HFFc6 (cell line): ENCODE measurements at regions not wholly inside any gene's neighbourhood (a gene's known extent, or its start where the extent isn't known, plus 50 kb on each side); places are given as distances from the start of the nearest gene placed in this dataset.

Experiments
- DNase-seq: peaks from one replicate; pipeline ENCODE4 v3.0.0-alpha.2; 2018
- H3K27ac Mint-ChIP-seq: 2 replicates; pipeline ENCODE4 v1.8.0; 2020; ENCODE audit warnings: mild to moderate bottlenecking, mixed read lengths
- H3K27me3 Mint-ChIP-seq: 2 replicates; pipeline ENCODE4 v1.8.0; 2021; ENCODE audit warnings: mild to moderate bottlenecking, moderate library complexity, mixed read lengths; ENCODE audit not compliant: insufficient read depth
- H3K36me3 Mint-ChIP-seq: 2 replicates; pipeline ENCODE4 v1.8.0; 2021; ENCODE audit warnings: low read depth, mixed read lengths
- H3K4me1 Mint-ChIP-seq: 2 replicates; pipeline ENCODE4 v1.8.0; 2020; ENCODE audit warnings: low read depth, mixed read lengths
- H3K4me3 Mint-ChIP-seq: 2 replicates; pipeline ENCODE4 v1.8.0; 2020; ENCODE audit warnings: mild to moderate bottlenecking, moderate library complexity, mixed read lengths
- H3K9me3 Mint-ChIP-seq: 2 replicates; pipeline ENCODE4 v1.8.0; 2020; ENCODE audit warnings: mild to moderate bottlenecking, mixed read lengths
- CTCF ChIP-seq: fragments of 200-600 bp; sonication (generic); IDR thresholded peaks from 2 replicates; pipeline ENCODE4 v1.5.0; 2021; ENCODE audit warnings: antibody characterized with exemption, mild to moderate bottlenecking

GRCh38 chr12:88750867-88751543 lies 170.7 kb upstream of the KITLG start:
- H3K4me1 Mint-ChIP-seq: peaks cover 29% of the 10 kb centered on the region
- TF ChIP-seq CTCF: no peak
- no peaks in the 10 kb centered on the region for H3K9me3 Mint-ChIP-seq

DNA sequence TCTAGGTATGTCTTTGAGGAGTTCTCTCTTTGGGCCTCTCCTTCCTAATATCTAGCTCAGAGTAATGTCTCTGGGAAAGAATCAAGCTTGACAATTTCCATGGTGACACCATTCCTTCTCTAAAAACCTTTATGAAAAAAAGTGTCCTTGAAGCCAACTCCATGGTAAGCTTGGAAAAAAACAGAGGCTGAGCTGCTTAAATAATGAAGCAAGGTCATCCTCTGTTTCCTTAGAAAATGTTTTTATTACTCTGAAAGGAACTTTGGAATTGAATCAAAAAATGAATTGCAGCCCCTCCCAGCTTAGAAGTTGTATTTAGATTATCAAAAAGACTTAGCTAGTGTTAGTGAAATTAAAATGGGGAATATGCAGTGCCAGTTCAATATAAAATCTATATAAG lies 166.1 kb upstream of the KITLG start:
- Mint-ChIP-seq H3K4me1 (peaks cover 44% of the 10 kb centered on the region), H3K36me3 (no peaks in the 10 kb centered on the region), H3K27ac (no peak overlapping the region), H3K27me3 (no peaks in the 10 kb centered on the region), H3K9me3 (no peaks in the 10 kb centered on the region), H3K4me3 (no peak overlapping the region)
- DNase-seq: peak; percentile 4
- no peak for TF ChIP-seq CTCF

More at GRCh38 chr12:88750867-88751543, 170.7 kb upstream of the KITLG start:
- no peaks in the 10 kb centered on the region; the same call in 1 of the 2 replicates for H3K27me3 Mint-ChIP-seq
- DNase-seq: no peak
- H3K4me3 Mint-ChIP-seq: no peak overlapping the region
- no peak overlapping the region for H3K27ac Mint-ChIP-seq
- no peaks in the 10 kb centered on the region for H3K36me3 Mint-ChIP-seq

DNA sequence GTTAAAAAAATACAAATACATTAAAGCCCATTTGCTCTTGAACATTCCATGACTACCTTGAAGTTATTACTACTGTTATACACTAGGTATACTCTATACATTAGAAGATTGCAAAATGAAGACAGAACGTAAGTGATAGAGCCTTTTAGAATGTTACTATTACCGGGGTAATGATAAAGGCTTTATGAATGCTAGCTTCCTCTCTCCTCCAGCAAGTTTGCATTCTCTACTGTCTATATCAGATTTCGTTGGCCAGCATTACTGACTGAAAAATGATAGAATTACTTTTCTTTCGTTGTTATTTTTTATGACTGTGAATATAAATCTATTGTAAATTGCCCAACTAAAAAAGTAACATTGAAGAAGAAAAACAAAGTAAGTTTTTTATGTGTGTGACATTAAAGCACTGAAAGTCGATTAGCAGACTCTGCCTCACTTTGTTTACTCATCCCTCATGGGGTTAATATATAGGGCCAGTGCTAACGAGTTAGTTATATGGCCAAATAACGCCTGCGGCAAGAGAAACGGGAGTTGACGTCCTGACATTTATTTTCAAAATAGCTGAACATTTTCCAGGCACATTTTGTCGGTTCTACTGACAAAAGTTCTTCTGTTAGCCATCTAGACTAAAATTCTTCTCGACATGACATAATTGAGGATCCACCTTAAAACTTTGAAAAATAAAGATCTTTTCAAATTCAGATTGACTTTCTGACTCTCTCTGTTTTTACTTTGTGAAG lies 163.8 kb upstream of the KITLG start:
- Mint-ChIP-seq H3K4me3 (peak overlapping the region; percentile 56; the same call in 1 of the 2 replicates), H3K4me1 (peaks cover 44% of the 10 kb centered on the region), H3K36me3 (no peaks in the 10 kb centered on the region), H3K27ac (peak overlapping the region; percentile 59; the same call in 1 of the 2 replicates), H3K27me3 (no peaks in the 10 kb centered on the region), H3K9me3 (no peaks in the 10 kb centered on the region)
- peak; percentile 3 for DNase-seq
- TF ChIP-seq CTCF: no peak

GRCh38 chr12:88737838-88738472 lies 157.7 kb upstream of the KITLG start:
- Mint-ChIP-seq H3K27ac (no peak overlapping the region), H3K27me3 (peaks cover 2% of the 10 kb centered on the region; the same call in 1 of the 2 replicates), H3K36me3 (no peaks in the 10 kb centered on the region), H3K4me3 (no peak overlapping the region), H3K4me1 (peaks cover 7% of the 10 kb centered on the region; the same call in 1 of the 2 replicates), H3K9me3 (no peaks in the 10 kb centered on the region)
- TF ChIP-seq CTCF: no peak
- DNase-seq: no peak

DNA sequence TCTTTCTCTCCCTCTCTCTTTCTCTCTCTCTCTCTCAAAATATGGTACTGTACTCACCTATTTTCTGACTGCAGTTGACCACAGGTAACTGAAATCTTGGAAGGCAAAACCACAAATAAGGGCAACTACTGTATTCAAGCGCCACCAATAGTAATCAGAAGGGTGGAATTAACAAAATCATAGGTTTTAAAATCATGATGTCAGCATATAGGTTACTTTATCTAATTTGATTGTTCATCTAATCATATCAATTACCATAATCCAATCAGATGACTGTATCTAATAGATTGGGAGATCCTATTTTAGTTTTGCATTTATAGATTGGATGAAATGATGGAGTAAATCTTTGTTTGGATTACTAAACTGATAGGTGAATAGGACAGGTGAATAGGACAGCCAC lies 155.8 kb upstream of the KITLG start:
- H3K9me3 Mint-ChIP-seq: no peaks in the 10 kb centered on the region
- DNase-seq: no peak
- H3K27ac Mint-ChIP-seq: no peak overlapping the region
- no peaks in the 10 kb centered on the region for H3K36me3 Mint-ChIP-seq
- TF ChIP-seq CTCF: no peak
- peaks cover 2% of the 10 kb centered on the region; the same call in 1 of the 2 replicates for H3K27me3 Mint-ChIP-seq
- peaks cover 7% of the 10 kb centered on the region; the same call in 1 of the 2 replicates for H3K4me1 Mint-ChIP-seq
- no peak overlapping the region for H3K4me3 Mint-ChIP-seq
